Fibroblast of lung (primary cell): ENCODE measurements at regions not wholly inside any gene's neighbourhood (a gene's known extent, or its start where the extent isn't known, plus 50 kb on each side); places are given as distances from the start of the nearest gene placed in this dataset.

Experiments used
- DNase-seq, 2 donors: peaks; one replicate each; pipeline versions ENCODE4 v3.0.0 to v3.0.0-alpha.2; 2010; ENCODE audit warnings: low read depth in 2 of 2
- H2AFZ ChIP-seq: 2 replicates; pipeline ENCODE4 v1.5.1; 2012; ENCODE audit warnings: low read length, control low read depth, inconsistent platforms
- H3K27ac ChIP-seq: 2 replicates; pipeline ENCODE4 v1.5.1; 2011; ENCODE audit warnings: low read length, control low read depth; ENCODE audit not compliant: insufficient read depth
- H3K27me3 ChIP-seq: 2 replicates; pipeline ENCODE4 v1.5.1; 2011; ENCODE audit warnings: mild to moderate bottlenecking, low read length; ENCODE audit not compliant: control insufficient read depth, insufficient read depth
- H3K36me3 ChIP-seq: 2 replicates; pipeline ENCODE4 v1.5.1; 2011; ENCODE audit warnings: low read length; ENCODE audit not compliant: control insufficient read depth, insufficient read depth
- H3K4me1 ChIP-seq: 2 replicates; pipeline ENCODE4 v1.5.1; 2011; ENCODE audit warnings: low read length; ENCODE audit not compliant: control insufficient read depth, insufficient read depth; ENCODE audit errors: extremely low read depth
- H3K4me2 ChIP-seq: 2 replicates; pipeline ENCODE4 v1.5.1; 2011; ENCODE audit warnings: low read length, control low read depth; ENCODE audit not compliant: insufficient read depth; ENCODE audit errors: extremely low read depth
- H3K4me3 ChIP-seq, 4 experiments: fragments of 200-600 bp in 1 of 4; sonication (generic) in 1 of 4; replicated peaks in 1 of 4; 2 replicates each; pipeline ENCODE4 v1.5.1; 2011 to 2016; ENCODE audit warnings: low read length in 4 of 4, low read depth in 3 of 4, mild to moderate bottlenecking in 3 of 4, control low read depth in 2 of 4, inconsistent platforms in 1 of 4, mixed read lengths in 1 of 4; ENCODE audit not compliant: insufficient read depth in 1 of 4; ENCODE audit errors: control extremely low read depth in 1 of 4
- H3K79me2 ChIP-seq: 2 replicates; pipeline ENCODE4 v1.5.1; 2012; ENCODE audit warnings: mild to moderate bottlenecking, low read length, inconsistent platforms; ENCODE audit not compliant: control insufficient read depth, insufficient read depth
- H3K9ac ChIP-seq: 2 replicates; pipeline ENCODE4 v1.5.1; 2011; ENCODE audit warnings: mild to moderate bottlenecking, low read length, control low read depth; ENCODE audit not compliant: insufficient read depth
- H3K9me3 ChIP-seq: 2 replicates; pipeline ENCODE4 v1.5.1; 2012; ENCODE audit warnings: low read depth, low read length; ENCODE audit not compliant: control insufficient read depth, insufficient read depth
- H4K20me1 ChIP-seq: 2 replicates; pipeline ENCODE4 v1.5.1; 2011; ENCODE audit warnings: low read length; ENCODE audit not compliant: control insufficient read depth, insufficient read depth; ENCODE audit errors: extremely low read depth
- EZH2 ChIP-seq: IDR thresholded peaks from 2 replicates; pipeline ENCODE4 v1.5.1; 2012; ENCODE audit warnings: low read length, control low read depth, mild to moderate bottlenecking; ENCODE audit errors: missing control alignments
- TF ChIP-seq, protein P1 (sequence below), 2 donors: IDR thresholded peaks in 1 of 2; conservative IDR thresholded peaks in 1 of 2; 1 replicate in 1 of 2; 2 replicates in 1 of 2; pipeline ENCODE4 v1.5.1; 2011 to 2012; ENCODE audit warnings: low read length in 2 of 2, control low read depth in 1 of 2, inconsistent platforms in 1 of 2, low read depth in 1 of 2, mild to moderate bottlenecking in 1 of 2

DNA sequence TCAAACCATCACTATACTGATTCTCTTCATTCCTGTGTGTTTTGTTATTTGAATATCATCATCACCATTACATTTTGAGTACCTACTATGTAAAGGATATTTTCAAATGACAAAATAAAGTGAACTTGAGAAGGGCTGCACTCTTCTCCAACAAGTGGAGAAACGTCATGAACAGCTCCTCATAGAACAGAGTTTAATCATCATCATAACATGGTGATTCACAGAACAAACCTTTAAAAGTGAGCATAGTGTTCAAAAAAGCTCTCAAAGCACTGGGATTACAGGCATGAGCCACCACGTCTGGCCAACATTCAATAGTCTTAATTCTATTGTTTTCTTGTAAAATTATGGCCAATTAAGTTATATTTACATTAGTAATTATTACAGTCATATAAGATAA, 993.9 kb downstream of the PDHA2 start:
- H3K9me3 ChIP-seq, result no peaks in the 10 kb centered on the region
- H3K9ac ChIP-seq, result no peak overlapping the region
- no peaks in the 10 kb centered on the region for H3K27me3 ChIP-seq
- H2AFZ ChIP-seq, result no peak overlapping the region
- H3K79me2 ChIP-seq, result no peaks in the 10 kb centered on the region
- no peak overlapping the region for H3K4me3 ChIP-seq
- H3K27ac ChIP-seq, result no peak overlapping the region
- H3K4me1 ChIP-seq, result no peaks in the 10 kb centered on the region
- DNase-seq, result peak in 1 of 2 donors; percentile 70
- TF ChIP-seq, protein P1, sequence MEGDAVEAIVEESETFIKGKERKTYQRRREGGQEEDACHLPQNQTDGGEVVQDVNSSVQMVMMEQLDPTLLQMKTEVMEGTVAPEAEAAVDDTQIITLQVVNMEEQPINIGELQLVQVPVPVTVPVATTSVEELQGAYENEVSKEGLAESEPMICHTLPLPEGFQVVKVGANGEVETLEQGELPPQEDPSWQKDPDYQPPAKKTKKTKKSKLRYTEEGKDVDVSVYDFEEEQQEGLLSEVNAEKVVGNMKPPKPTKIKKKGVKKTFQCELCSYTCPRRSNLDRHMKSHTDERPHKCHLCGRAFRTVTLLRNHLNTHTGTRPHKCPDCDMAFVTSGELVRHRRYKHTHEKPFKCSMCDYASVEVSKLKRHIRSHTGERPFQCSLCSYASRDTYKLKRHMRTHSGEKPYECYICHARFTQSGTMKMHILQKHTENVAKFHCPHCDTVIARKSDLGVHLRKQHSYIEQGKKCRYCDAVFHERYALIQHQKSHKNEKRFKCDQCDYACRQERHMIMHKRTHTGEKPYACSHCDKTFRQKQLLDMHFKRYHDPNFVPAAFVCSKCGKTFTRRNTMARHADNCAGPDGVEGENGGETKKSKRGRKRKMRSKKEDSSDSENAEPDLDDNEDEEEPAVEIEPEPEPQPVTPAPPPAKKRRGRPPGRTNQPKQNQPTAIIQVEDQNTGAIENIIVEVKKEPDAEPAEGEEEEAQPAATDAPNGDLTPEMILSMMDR (conservative IDR thresholded peaks at IDR 0.05 in 1 of 2, IDR thresholded peaks at IDR 0.05 in 1 of 2; ENCODE audit: low read depth in 1 of 2, low read length in 2 of 2), result no peak
- no peak for TF ChIP-seq EZH2
- no peaks in the 10 kb centered on the region for H4K20me1 ChIP-seq
- H3K36me3 ChIP-seq, result no peaks in the 10 kb centered on the region
- H3K4me2 ChIP-seq, result no peak overlapping the region

GRCh38 chr4:96835991-96836390, 996.1 kb downstream of the PDHA2 start:
- Histone ChIP-seq H4K20me1 (no peaks in the 10 kb centered on the region), H3K36me3 (no peaks in the 10 kb centered on the region), H3K4me3 (no peak overlapping the region), H3K27me3 (no peaks in the 10 kb centered on the region), H3K27ac (no peak overlapping the region), H2AFZ (no peak overlapping the region), H3K4me2 (no peak overlapping the region), H3K79me2 (no peaks in the 10 kb centered on the region), H3K9ac (no peak overlapping the region), H3K9me3 (no peaks in the 10 kb centered on the region), H3K4me1 (no peaks in the 10 kb centered on the region)
- DNase-seq, result no peak
- TF ChIP-seq EZH2, result no peak
- TF ChIP-seq, protein P1 (conservative IDR thresholded peaks at IDR 0.05 in 1 of 2, IDR thresholded peaks at IDR 0.05 in 1 of 2; ENCODE audit: low read depth in 1 of 2, low read length in 2 of 2), result no peak

GRCh38 chr4:96839441-96839840, 999.5 kb downstream of the PDHA2 start:
- no peaks in the 10 kb centered on the region for H3K4me1 ChIP-seq
- no peak overlapping the region for H3K4me3 ChIP-seq
- no peaks in the 10 kb centered on the region for H4K20me1 ChIP-seq
- H2AFZ ChIP-seq, result no peak overlapping the region
- no peaks in the 10 kb centered on the region for H3K27me3 ChIP-seq
- no peaks in the 10 kb centered on the region for H3K79me2 ChIP-seq
- H3K9me3 ChIP-seq, result no peaks in the 10 kb centered on the region
- H3K36me3 ChIP-seq, result no peaks in the 10 kb centered on the region
- no peak overlapping the region for H3K4me2 ChIP-seq
- no peak overlapping the region for H3K9ac ChIP-seq
- H3K27ac ChIP-seq, result no peak overlapping the region
- TF ChIP-seq EZH2, result no peak
- DNase-seq, result no peak
